Activated naive CD4-positive, alpha-beta T cell treated with anti-CD3 and anti-CD28 coated beads, Interleukin-2, amount 50 U/mL, for 24 hours (primary cell): ENCODE measurements at regions not wholly inside any gene's neighbourhood (a gene's known extent, or its start where the extent isn't known, plus 50 kb on each side); places are given as distances from the start of the nearest gene placed in this dataset.
A peak's percentile ranks its signal among the peaks of the same experiment; 100 is the strongest.
"Not testable (repeated sequence)": the region's sequence is repeated elsewhere in the genome, so short reads cannot be mapped to it uniquely, and the experiment has no call there.

Experiments
- H3K27ac Mint-ChIP-seq: one replicate; pipeline ENCODE4 v1.8.0; 2021; ENCODE audit warnings: mild to moderate bottlenecking, mixed read lengths
- H3K27me3 Mint-ChIP-seq: one replicate; pipeline ENCODE4 v1.8.0; 2021; ENCODE audit warnings: mixed read lengths
- H3K36me3 Mint-ChIP-seq: one replicate; pipeline ENCODE4 v1.8.0; 2021; ENCODE audit warnings: mixed read lengths
- H3K4me1 Mint-ChIP-seq: one replicate; pipeline ENCODE4 v1.8.0; 2021; ENCODE audit warnings: mixed read lengths
- H3K4me3 Mint-ChIP-seq: one replicate; pipeline ENCODE4 v1.8.0; 2021; ENCODE audit warnings: mild to moderate bottlenecking, mixed read lengths
- H3K9me3 Mint-ChIP-seq: one replicate; pipeline ENCODE4 v1.8.0; 2021; ENCODE audit warnings: mixed read lengths

GRCh38 chr10:8403711-8404371, 349.4 kb downstream of the GATA3 start:
- H3K27me3 Mint-ChIP-seq: no peaks in the 10 kb centered on the region
- H3K27ac Mint-ChIP-seq: peak overlapping the region; percentile 35
- no peaks in the 10 kb centered on the region for H3K9me3 Mint-ChIP-seq
- no peaks in the 10 kb centered on the region for H3K36me3 Mint-ChIP-seq
- peak overlapping the region; percentile 84 for H3K4me3 Mint-ChIP-seq
- peaks cover 71% of the 10 kb centered on the region for H3K4me1 Mint-ChIP-seq

- Mint-ChIP-seq H3K9me3 (no peaks in the 10 kb centered on the region), H3K4me1 (peaks cover 71% of the 10 kb centered on the region), H3K27me3 (no peaks in the 10 kb centered on the region), H3K27ac (peak overlapping the region; percentile 90), H3K4me3 (peak overlapping the region; percentile 84), H3K36me3 (no peaks in the 10 kb centered on the region)
These were observed 350.2 kb downstream of the GATA3 start for GRCh38 chr10:8404721-8405120.

GRCh38 chr10:8405596-8405995, 351.1 kb downstream of the GATA3 start:
- no peak overlapping the region for H3K27ac Mint-ChIP-seq
- peaks cover 70% of the 10 kb centered on the region for H3K4me1 Mint-ChIP-seq
- no peaks in the 10 kb centered on the region for H3K36me3 Mint-ChIP-seq
- no peaks in the 10 kb centered on the region for H3K9me3 Mint-ChIP-seq
- no peak overlapping the region for H3K4me3 Mint-ChIP-seq
- H3K27me3 Mint-ChIP-seq: no peaks in the 10 kb centered on the region

GRCh38 chr10:8407501-8408021, 353.1 kb downstream of the GATA3 start:
- Mint-ChIP-seq H3K4me3 (no peak overlapping the region), H3K9me3 (no peaks in the 10 kb centered on the region), H3K27me3 (no peaks in the 10 kb centered on the region), H3K4me1 (peaks cover 50% of the 10 kb centered on the region), H3K36me3 (no peaks in the 10 kb centered on the region), H3K27ac (no peak overlapping the region)

- Mint-ChIP-seq H3K36me3 (no peaks in the 10 kb centered on the region), H3K27me3 (no peaks in the 10 kb centered on the region), H3K27ac (no peak overlapping the region), H3K9me3 (no peaks in the 10 kb centered on the region), H3K4me3 (no peak overlapping the region), H3K4me1 (peaks cover 23% of the 10 kb centered on the region)
These were observed 356.0 kb downstream of the GATA3 start for GRCh38 chr10:8410506-8410905.

- peaks cover 21% of the 10 kb centered on the region for H3K4me1 Mint-ChIP-seq
- H3K9me3 Mint-ChIP-seq: no peaks in the 10 kb centered on the region
- H3K36me3 Mint-ChIP-seq: no peaks in the 10 kb centered on the region
- H3K4me3 Mint-ChIP-seq: no peak overlapping the region
- H3K27ac Mint-ChIP-seq: no peak overlapping the region
- no peaks in the 10 kb centered on the region for H3K27me3 Mint-ChIP-seq
These were observed 358.1 kb downstream of the GATA3 start for GRCh38 chr10:8412541-8412940.

GRCh38 chr10:8415029-8415428, 360.5 kb downstream of the GATA3 start:
- H3K4me1 Mint-ChIP-seq: peaks cover 29% of the 10 kb centered on the region
- not testable (repeated sequence) for H3K36me3 Mint-ChIP-seq, H3K9me3 Mint-ChIP-seq, H3K27ac Mint-ChIP-seq, H3K27me3 Mint-ChIP-seq, H3K4me3 Mint-ChIP-seq

GRCh38 chr10:8416192-8416701, 361.8 kb downstream of the GATA3 start:
- Mint-ChIP-seq H3K27me3 (no peaks in the 10 kb centered on the region), H3K4me1 (peaks cover 29% of the 10 kb centered on the region), H3K27ac (no peak overlapping the region), H3K9me3 (no peaks in the 10 kb centered on the region), H3K36me3 (no peaks in the 10 kb centered on the region), H3K4me3 (no peak overlapping the region)

GRCh38 chr10:8416760-8417159, 362.3 kb downstream of the GATA3 start:
- Mint-ChIP-seq H3K27me3 (no peaks in the 10 kb centered on the region), H3K9me3 (no peaks in the 10 kb centered on the region), H3K4me1 (peaks cover 29% of the 10 kb centered on the region), H3K27ac (no peak overlapping the region), H3K36me3 (no peaks in the 10 kb centered on the region), H3K4me3 (no peak overlapping the region)

GRCh38 chr10:8417631-8418030, 363.1 kb downstream of the GATA3 start:
- Mint-ChIP-seq H3K27ac (no peak overlapping the region), H3K4me3 (no peak overlapping the region), H3K4me1 (peaks cover 29% of the 10 kb centered on the region)

GRCh38 chr10:8418631-8419030, 364.1 kb downstream of the GATA3 start:
- Mint-ChIP-seq H3K4me1 (peaks cover 29% of the 10 kb centered on the region), H3K27ac (no peak overlapping the region), H3K27me3 (no peaks in the 10 kb centered on the region), H3K36me3 (no peaks in the 10 kb centered on the region), H3K4me3 (no peak overlapping the region), H3K9me3 (no peaks in the 10 kb centered on the region)

More at GRCh38 chr10:8417631-8418030, 363.1 kb downstream of the GATA3 start:
- H3K27me3 Mint-ChIP-seq: no peaks in the 10 kb centered on the region
- no peaks in the 10 kb centered on the region for H3K9me3 Mint-ChIP-seq
- H3K36me3 Mint-ChIP-seq: no peaks in the 10 kb centered on the region

GRCh38 chr10:8420182-8420581, 365.7 kb downstream of the GATA3 start:
- Mint-ChIP-seq H3K4me3 (no peak overlapping the region), H3K36me3 (no peaks in the 10 kb centered on the region), H3K9me3 (no peaks in the 10 kb centered on the region), H3K27me3 (no peaks in the 10 kb centered on the region), H3K27ac (no peak overlapping the region), H3K4me1 (peaks cover 37% of the 10 kb centered on the region)

- H3K27ac Mint-ChIP-seq: no peak overlapping the region
- no peak overlapping the region for H3K4me3 Mint-ChIP-seq
- no peaks in the 10 kb centered on the region for H3K27me3 Mint-ChIP-seq
- H3K4me1 Mint-ChIP-seq: peaks cover 16% of the 10 kb centered on the region
- no peaks in the 10 kb centered on the region for H3K36me3 Mint-ChIP-seq
- no peaks in the 10 kb centered on the region for H3K9me3 Mint-ChIP-seq
These were observed 370.2 kb downstream of the GATA3 start for GRCh38 chr10:8424555-8425211.

GRCh38 chr10:8428654-8429053, 374.2 kb downstream of the GATA3 start:
- no peaks in the 10 kb centered on the region for H3K27me3 Mint-ChIP-seq
- no peak overlapping the region for H3K4me3 Mint-ChIP-seq
- no peaks in the 10 kb centered on the region for H3K9me3 Mint-ChIP-seq
- peaks cover 16% of the 10 kb centered on the region for H3K4me1 Mint-ChIP-seq
- no peak overlapping the region for H3K27ac Mint-ChIP-seq
- no peaks in the 10 kb centered on the region for H3K36me3 Mint-ChIP-seq

GRCh38 chr10:8430321-8430720, 375.8 kb downstream of the GATA3 start:
- Mint-ChIP-seq H3K4me1 (peaks cover 6% of the 10 kb centered on the region), H3K36me3 (no peaks in the 10 kb centered on the region), H3K9me3 (no peaks in the 10 kb centered on the region), H3K27ac (no peak overlapping the region), H3K27me3 (no peaks in the 10 kb centered on the region), H3K4me3 (no peak overlapping the region)

- Mint-ChIP-seq H3K4me1 (peaks cover 4% of the 10 kb centered on the region), H3K9me3 (no peaks in the 10 kb centered on the region), H3K4me3 (no peak overlapping the region), H3K27me3 (no peaks in the 10 kb centered on the region), H3K36me3 (no peaks in the 10 kb centered on the region), H3K27ac (no peak overlapping the region)
These were observed 377.0 kb downstream of the GATA3 start for GRCh38 chr10:8431511-8431910.
